Superior temporal gyrus (tissue), 1 donor: ENCODE measurements at regions not wholly inside any gene's neighbourhood (a gene's known extent, or its start where the extent isn't known, plus 50 kb on each side); places are given as distances from the start of the nearest gene placed in this dataset.
"Not testable (repeated sequence)": the region's sequence is repeated elsewhere in the genome, so short reads cannot be mapped to it uniquely, and the experiment has no call there.

ENCODE experiments used
- DNase-seq: peaks from one replicate; pipeline ENCODE4 v3.0.0-alpha.2; 2016; ENCODE audit errors: extremely low spot score

- DNase-seq: no peak
These were observed 111.5 kb upstream of the HAND1 start for GRCh38 chr5:154589511-154589910.

GRCh38 chr5:154588833-154589425 lies 110.9 kb upstream of the HAND1 start:
- DNase-seq: not testable (repeated sequence)

GRCh38 chr5:154588091-154588774 lies 110.2 kb upstream of the HAND1 start:
- DNase-seq: no peak

GRCh38 chr5:154587123-154588026 lies 109.3 kb upstream of the HAND1 start:
- no peak for DNase-seq

- no peak for DNase-seq
These were observed 105.7 kb upstream of the HAND1 start for GRCh38 chr5:154583671-154584177.

GRCh38 chr5:154580422-154580821 lies 102.4 kb upstream of the HAND1 start:
- no peak for DNase-seq

- no peak for DNase-seq
These were observed 99.4 kb upstream of the HAND1 start for GRCh38 chr5:154577416-154577815.

- no peak for DNase-seq
These were observed 98.4 kb upstream of the HAND1 start for GRCh38 chr5:154576429-154576806.

GRCh38 chr5:154575546-154576428 lies 97.8 kb upstream of the HAND1 start:
- no peak for DNase-seq

GRCh38 chr5:154573011-154573410 lies 95.0 kb upstream of the HAND1 start:
- DNase-seq: no peak

GRCh38 chr5:154571325-154572035 lies 93.5 kb upstream of the HAND1 start:
- DNase-seq: no peak

- no peak for DNase-seq
These were observed 92.7 kb upstream of the HAND1 start for GRCh38 chr5:154570572-154571324.

- no peak for DNase-seq
These were observed 90.6 kb upstream of the HAND1 start for GRCh38 chr5:154568589-154568988.

GRCh38 chr5:154567155-154567554 lies 89.1 kb upstream of the HAND1 start:
- DNase-seq: no peak

GRCh38 chr5:154566146-154566680 lies 88.2 kb upstream of the HAND1 start:
- no peak for DNase-seq

GRCh38 chr5:154565123-154565522 lies 87.1 kb upstream of the HAND1 start:
- no peak for DNase-seq

GRCh38 chr5:154562244-154562880 lies 84.3 kb upstream of the HAND1 start:
- DNase-seq: no peak

GRCh38 chr5:154559398-154560276 lies 81.6 kb upstream of the HAND1 start:
- DNase-seq: no peak
